Bronchial epithelial cell (primary cell): ENCODE measurements at regions not wholly inside any gene's neighbourhood (a gene's known extent, or its start where the extent isn't known, plus 50 kb on each side); places are given as distances from the start of the nearest gene placed in this dataset.
"Not testable (repeated sequence)": the region's sequence is repeated elsewhere in the genome, so short reads cannot be mapped to it uniquely, and the experiment has no call there.

Experiments
- DNase-seq: peaks from one replicate; pipeline ENCODE4 v3.0.0-alpha.2; 2010; ENCODE audit warnings: low read depth
- FAIRE-seq: peaks from 2 replicates; lab custom pipeline; 2011; peaks lifted over from hg19 to GRCh38; lab: Jason Lieb, UNC
- H3K27me3 ChIP-seq: 2 replicates; pipeline ENCODE4 v1.5.1; 2011; ENCODE audit warnings: low read length; ENCODE audit not compliant: control insufficient read depth, insufficient read depth
- H3K36me3 ChIP-seq: 2 replicates; pipeline ENCODE4 v1.5.1; 2011; ENCODE audit warnings: low read length; ENCODE audit not compliant: control insufficient read depth, insufficient read depth
- H3K4me3 ChIP-seq: 2 replicates; pipeline ENCODE4 v1.5.1; 2011; ENCODE audit warnings: mild to moderate bottlenecking, low read depth, low read length, control low read depth
- CTCF ChIP-seq: IDR thresholded peaks from 2 replicates; pipeline ENCODE4 v1.5.1; 2011; ENCODE audit warnings: mild to moderate bottlenecking, moderate library complexity, low read length, control low read depth, inconsistent platforms; ENCODE audit not compliant: insufficient read depth, severe bottlenecking

- no peaks in the 10 kb centered on the region for H3K27me3 ChIP-seq
- DNase-seq (no peak), FAIRE-seq (no peak)
Observed at GRCh38 chr6:27544612-27545260, 71.8 kb upstream of the ZNF184 start.

GRCh38 chr6:27544135-27544534 lies 71.2 kb upstream of the ZNF184 start:
- not testable (repeated sequence) for H3K36me3 ChIP-seq, H3K27me3 ChIP-seq, DNase-seq, FAIRE-seq
- peak overlapping the region; percentile 34 for H3K4me3 ChIP-seq

More at GRCh38 chr6:27544612-27545260, 71.8 kb upstream of the ZNF184 start:
- no peak for TF ChIP-seq CTCF
- Histone ChIP-seq H3K4me3 (peak overlapping the region; percentile 34), H3K36me3 (no peaks in the 10 kb centered on the region)

GRCh38 chr6:27542485-27542884 lies 69.6 kb upstream of the ZNF184 start:
- DNase-seq (no peak), FAIRE-seq (no peak)
- H3K36me3 ChIP-seq = no peaks in the 10 kb centered on the region
- H3K27me3 ChIP-seq = no peaks in the 10 kb centered on the region
- no peak for TF ChIP-seq CTCF
- no peak overlapping the region for H3K4me3 ChIP-seq

- H3K36me3 ChIP-seq = no peaks in the 10 kb centered on the region
- no peaks in the 10 kb centered on the region for H3K27me3 ChIP-seq
- no peak overlapping the region for H3K4me3 ChIP-seq
- FAIRE-seq (no peak), DNase-seq (no peak)
- TF ChIP-seq CTCF = no peak
Observed at GRCh38 chr6:27541933-27542297, 69.0 kb upstream of the ZNF184 start.

- DNase-seq (peak; percentile 31), FAIRE-seq (no peak)
- Histone ChIP-seq H3K27me3 (no peaks in the 10 kb centered on the region), H3K36me3 (no peaks in the 10 kb centered on the region), H3K4me3 (no peak overlapping the region)
- no peak for TF ChIP-seq CTCF
Observed at GRCh38 chr6:27541212-27541932, 68.5 kb upstream of the ZNF184 start.

- no peak for FAIRE-seq
- Histone ChIP-seq H3K4me3 (no peak overlapping the region), H3K36me3 (no peaks in the 10 kb centered on the region), H3K27me3 (no peaks in the 10 kb centered on the region)
- DNase-seq = no peak
- no peak for TF ChIP-seq CTCF
Observed at GRCh38 chr6:27539551-27539950, 66.6 kb upstream of the ZNF184 start.
